ENCODE measurements at regions not wholly inside any gene's neighbourhood (a gene's known extent, or its start where the extent isn't known, plus 50 kb on each side); places are given as distances from the start of the nearest gene placed in this dataset.

- CTCF ChIA-PET, result no interaction called here
- WGBS (ENCODE audit: low lambda C conversion rate), result 0% methylated on average over 3 of the region's 10 CpGs
- H3K79me2 ChIP-seq (ENCODE audit: insufficient read depth), result no peaks in the 10 kb centered on the region
- TF ChIP-seq EZH2phosphoT487 (IDR thresholded peaks at IDR 0.05; ENCODE audit: borderline replicate concordance, low read depth) (no peak), TAF1 (IDR thresholded peaks at IDR 0.05; ENCODE audit: borderline replicate concordance, low read depth, low read length) (no peak), TCF12 (IDR thresholded peaks at IDR 0.05) (no peak), FOXJ3 (CRISPR knock-in tag; IDR thresholded peaks at IDR 0.05) (no peak), REST (IDR thresholded peaks at IDR 0.05; ENCODE audit: low read depth, low read length) (no peak), MXI1 (IDR thresholded peaks at IDR 0.05; ENCODE audit: low read depth, low read length) (no peak), JUND (IDR thresholded peaks at IDR 0.05) (no peak), IRF3 (IDR thresholded peaks at IDR 0.05; ENCODE audit: low read depth, low read length) (no peak), GATA2 (CRISPR knock-in tag; IDR thresholded peaks at IDR 0.05) (no peak), RCOR1 (IDR thresholded peaks at IDR 0.05; ENCODE audit: low read length) (no peak)
- TF ChIP-seq, protein P1, sequence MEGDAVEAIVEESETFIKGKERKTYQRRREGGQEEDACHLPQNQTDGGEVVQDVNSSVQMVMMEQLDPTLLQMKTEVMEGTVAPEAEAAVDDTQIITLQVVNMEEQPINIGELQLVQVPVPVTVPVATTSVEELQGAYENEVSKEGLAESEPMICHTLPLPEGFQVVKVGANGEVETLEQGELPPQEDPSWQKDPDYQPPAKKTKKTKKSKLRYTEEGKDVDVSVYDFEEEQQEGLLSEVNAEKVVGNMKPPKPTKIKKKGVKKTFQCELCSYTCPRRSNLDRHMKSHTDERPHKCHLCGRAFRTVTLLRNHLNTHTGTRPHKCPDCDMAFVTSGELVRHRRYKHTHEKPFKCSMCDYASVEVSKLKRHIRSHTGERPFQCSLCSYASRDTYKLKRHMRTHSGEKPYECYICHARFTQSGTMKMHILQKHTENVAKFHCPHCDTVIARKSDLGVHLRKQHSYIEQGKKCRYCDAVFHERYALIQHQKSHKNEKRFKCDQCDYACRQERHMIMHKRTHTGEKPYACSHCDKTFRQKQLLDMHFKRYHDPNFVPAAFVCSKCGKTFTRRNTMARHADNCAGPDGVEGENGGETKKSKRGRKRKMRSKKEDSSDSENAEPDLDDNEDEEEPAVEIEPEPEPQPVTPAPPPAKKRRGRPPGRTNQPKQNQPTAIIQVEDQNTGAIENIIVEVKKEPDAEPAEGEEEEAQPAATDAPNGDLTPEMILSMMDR (IDR thresholded peaks at IDR 0.05), result no peak
- POLR2A ChIA-PET, result no interaction called here
- H4K20me1 ChIP-seq (ENCODE audit: insufficient read depth), result no peaks in the 10 kb centered on the region
- H3K9ac ChIP-seq, result no peak overlapping the region
- H3K9me2 ChIP-seq, result no peaks in the 10 kb centered on the region
- no peaks in the 10 kb centered on the region for H3K9me3 ChIP-seq
- H3K4me1 ChIP-seq (ENCODE audit: control insufficient read depth in 1 of 2, insufficient read depth in 2 of 2, low read depth in 1 of 2, low read length in 1 of 2), result no peaks in the 10 kb centered on the region
- H3K27me3 ChIP-seq (ENCODE audit: insufficient read depth), result no peaks in the 10 kb centered on the region
- no peaks in the 10 kb centered on the region for H3F3A ChIP-seq (replicated peaks; ENCODE audit: insufficient read depth)
- H3K4me3 ChIP-seq (ENCODE audit: low read depth in 2 of 2, low read length in 1 of 2), result no peak overlapping the region
- DNase-seq, result no peak
- H3K27ac ChIP-seq (ENCODE audit: low read depth in 2 of 2, low read length in 1 of 2), result no peak overlapping the region
- no peaks in the 10 kb centered on the region for H3K36me3 ChIP-seq (replicated peaks in 1 of 2; ENCODE audit: control insufficient read depth in 1 of 2, insufficient read depth in 2 of 2, low read length in 1 of 2)
- no peak overlapping the region for H2AFZ ChIP-seq (ENCODE audit: low read depth)
- no peak overlapping the region for H3K4me2 ChIP-seq
Observed at GRCh38 chr15:25230442-25230841, 208.4 kb downstream of the UBE3A start.
